ENCODE measurements at regions not wholly inside any gene's neighbourhood (a gene's known extent, or its start where the extent isn't known, plus 50 kb on each side); places are given as distances from the start of the nearest gene placed in this dataset.

- H3K4me3 ChIP-seq (replicated peaks in 1 of 3; ENCODE audit: insufficient read depth in 1 of 3, low read depth in 1 of 3, low read length in 3 of 3): no peak overlapping the region
- no peaks in the 10 kb centered on the region for H3K9me1 ChIP-seq (replicated peaks; ENCODE audit: control insufficient read depth, extremely low read depth, insufficient read depth, low read length)
- POLR2A ChIA-PET: no interaction called here
- TF ChIP-seq GATA2 (IDR thresholded peaks at IDR 0.05; ENCODE audit: insufficient read depth, insufficient read length, low read depth, low read length) (peak; percentile 24), MAX (IDR thresholded peaks at IDR 0.05; ENCODE audit: insufficient read depth, insufficient read length) (no peak), CTCF (IDR thresholded peaks at IDR 0.05; ENCODE audit: extremely low read depth in 1 of 2, insufficient read depth in 1 of 2, low read depth in 1 of 2, low read length in 2 of 2) (no peak), EZH2 (IDR thresholded peaks at IDR 0.05; ENCODE audit: borderline replicate concordance, low read depth, low read length, severe bottlenecking) (no peak), FOS (IDR thresholded peaks at IDR 0.05; ENCODE audit: borderline replicate concordance, insufficient read depth, low read length) (peak; percentile 77), JUN (IDR thresholded peaks at IDR 0.05; ENCODE audit: borderline replicate concordance, insufficient read depth, insufficient read length, low read depth) (peak; percentile 87), MYC (IDR thresholded peaks at IDR 0.05; ENCODE audit: low read depth, low read length) (no peak), POLR2AphosphoS5 (IDR thresholded peaks at IDR 0.05; ENCODE audit: insufficient read depth, low read depth, low read length) (peak; percentile 48), POLR2A (IDR thresholded peaks at IDR 0.05; ENCODE audit: low read depth, low read length) (no peak)
- CTCF ChIA-PET: interaction anchor here (1.4 to 2.5 kb wide), 2 partner anchors 12 to 18 kb away, joined by 4 to 17 read pairs; no protein-coding TSS in a partner anchor
- peak overlapping the region; percentile 49 for H2AFZ ChIP-seq (ENCODE audit: low read depth, low read length)
- no peaks in the 10 kb centered on the region for H3K27me3 ChIP-seq (ENCODE audit: control insufficient read depth in 2 of 2, insufficient read depth in 2 of 2, low read length in 2 of 2)
- intact Hi-C loops (cut with micrococcal nuclease): loop anchor here (1.0 to 5.0 kb wide), 2 partner anchors 16 to 269 kb away; no protein-coding TSS in a partner anchor
- no peaks in the 10 kb centered on the region for H3K9me3 ChIP-seq (replicated peaks; ENCODE audit: control insufficient read depth, insufficient read depth, low read length)
- no peaks in the 10 kb centered on the region for H3K79me2 ChIP-seq (ENCODE audit: control insufficient read depth, insufficient read depth, low read length)
- H3K27ac ChIP-seq (ENCODE audit: insufficient read depth, low read depth, low read length): peak overlapping the region; percentile 78
- H3K36me3 ChIP-seq (ENCODE audit: control insufficient read depth in 2 of 2, extremely low read depth in 1 of 2, insufficient read depth in 2 of 2, low read length in 2 of 2): no peaks in the 10 kb centered on the region
- dilution Hi-C loops (cut with MboI; ENCODE audit: extremely low pct_ligation_motif_present, low sequenced_read_pairs): no loop called here
- no TSS peak for BruUV-seq (replicated peaks)
- H3K4me2 ChIP-seq (ENCODE audit: insufficient read depth, low read length): peak overlapping the region; percentile 69
- no peaks in the 10 kb centered on the region for H4K20me1 ChIP-seq (replicated peaks; ENCODE audit: control insufficient read depth, extremely low read depth, insufficient read depth, low read length)
- DNase-seq (ENCODE audit: low read depth, low spot score) (peak; percentile 68), FAIRE-seq (peak; percentile 81)
- H3K9ac ChIP-seq (replicated peaks; ENCODE audit: extremely low read depth, insufficient read depth, low read length): peak overlapping the region; percentile 62
- peaks cover 15% of the 10 kb centered on the region for H3K4me1 ChIP-seq (ENCODE audit: control insufficient read depth, extremely low read depth, insufficient read depth, low read length)
These were observed 618.0 kb upstream of the ARGLU1 start for GRCh38 chr13:107185889-107186288.
